PC-3 (cell line): ENCODE measurements at regions not wholly inside any gene's neighbourhood (a gene's known extent, or its start where the extent isn't known, plus 50 kb on each side); places are given as distances from the start of the nearest gene placed in this dataset.

Source experiments
- ATAC-seq: fragments of 200-7000 bp; cut with Tn5 transposase; 2 replicates; pipeline ENCODE4 v1.9.1; 2020; ENCODE audit warnings: mild to moderate bottlenecking, moderate library complexity
- BruUV-seq: library from RNA; stranded (reverse); fragments of 400-500 nt; replicated peaks from 2 replicates; lab custom pipeline; 2021; lab: Mats Ljungman, UMichigan
- CTCF ChIA-PET: fragments of 300-600 bp; sonication (Branson Sonifier 250); formaldehyde crosslinking; loops from one replicate; lab custom pipeline; 2022; ENCODE audit warnings: antibody characterized with exemption; lab: Charles Lee
- POLR2A ChIA-PET: fragments of 300-600 bp; sonication (Branson Sonifier 250); formaldehyde crosslinking; loops from one replicate; lab custom pipeline; 2022; ENCODE audit warnings: antibody characterized with exemption; ENCODE audit not compliant: unreplicated experiment; lab: Charles Lee
- DNase-seq: peaks from one replicate; pipeline ENCODE4 v3.0.0-alpha.2; 2015
- H2AFZ ChIP-seq: fragments of 300-600 bp; sonication (generic); 2 replicates; pipeline ENCODE4 v1.6.0; 2016; ENCODE audit warnings: antibody characterized with exemption, low read length
- H3F3A ChIP-seq: fragments of 300-600 bp; sonication (generic); one replicate; pipeline ENCODE4 v1.6.0; 2017; ENCODE audit warnings: antibody characterized with exemption, low read length, control low read depth, mild to moderate bottlenecking; ENCODE audit not compliant: unreplicated experiment
- H3K27ac ChIP-seq: fragments of 300-600 bp; sonication (generic); 2 replicates; pipeline ENCODE4 v1.5.1; 2016; ENCODE audit warnings: mild to moderate bottlenecking, low read length
- H3K27me3 ChIP-seq: fragments of 300-600 bp; sonication (generic); 2 replicates; pipeline ENCODE4 v1.6.1; 2016; ENCODE audit warnings: low read length, mixed read lengths
- H3K36me3 ChIP-seq: fragments of 300-600 bp; sonication (generic); 2 replicates; pipeline ENCODE4 v1.6.1; 2016; ENCODE audit warnings: low read depth, mixed run types, low read length, mixed read lengths
- H3K4me1 ChIP-seq: fragments of 300-600 bp; sonication (generic); 2 replicates; pipeline ENCODE4 v1.5.1; 2016; ENCODE audit warnings: low read length; ENCODE audit not compliant: insufficient read depth
- H3K4me2 ChIP-seq: fragments of 300-600 bp; sonication (generic); 2 replicates; pipeline ENCODE4 v1.6.0; 2016; ENCODE audit warnings: low read length
- H3K4me3 ChIP-seq: fragments of 300-600 bp; sonication (generic); 2 replicates; pipeline ENCODE4 v1.5.1; 2016; ENCODE audit warnings: mild to moderate bottlenecking, low read length, mixed read lengths
- H3K79me2 ChIP-seq: fragments of 300-600 bp; sonication (generic); 2 replicates; pipeline ENCODE4 v1.6.1; 2017; ENCODE audit warnings: low read length, mixed read lengths
- H3K9ac ChIP-seq: fragments of 300-600 bp; sonication (generic); 2 replicates; pipeline ENCODE4 v1.6.0; 2016; ENCODE audit warnings: mild to moderate bottlenecking, low read length
- H3K9me2 ChIP-seq: fragments of 300-600 bp; sonication (generic); replicated peaks from 2 replicates; pipeline ENCODE4 v1.6.1; 2016; ENCODE audit warnings: mixed run types, low read length, mixed read lengths
- H3K9me3 ChIP-seq: fragments of 300-600 bp; sonication (generic); 2 replicates; pipeline ENCODE4 v1.6.1; 2016; ENCODE audit warnings: low read length, mixed read lengths
- H4K20me1 ChIP-seq: fragments of 300-600 bp; sonication (generic); 2 replicates; pipeline ENCODE4 v1.6.1; 2016; ENCODE audit warnings: low read length, mixed read lengths
- CTCF ChIP-seq: fragments of 300-600 bp; sonication (generic); conservative IDR thresholded peaks from 2 replicates; pipeline ENCODE4 v1.5.1; 2017; ENCODE audit warnings: antibody characterized with exemption, low read depth, mild to moderate bottlenecking, low read length
- EZH2 ChIP-seq: fragments of 300-600 bp; sonication (generic); IDR thresholded peaks from one replicate; pipeline ENCODE4 v1.6.1; 2017; ENCODE audit warnings: antibody characterized with exemption, mild to moderate bottlenecking, low read length; ENCODE audit not compliant: unreplicated experiment
- EZH2phosphoT487 ChIP-seq: fragments of 300-600 bp; sonication (generic); IDR thresholded peaks from 2 replicates; pipeline ENCODE4 v1.6.1; 2018; ENCODE audit warnings: mild to moderate bottlenecking, antibody characterized with exemption, low read length, borderline replicate concordance
- intact Hi-C: fragments of 100-400 bp; cut with micrococcal nuclease; formaldehyde crosslinking; loops from 2 replicates; pipeline ENCODE4 v1.9.0; 2023

DNA sequence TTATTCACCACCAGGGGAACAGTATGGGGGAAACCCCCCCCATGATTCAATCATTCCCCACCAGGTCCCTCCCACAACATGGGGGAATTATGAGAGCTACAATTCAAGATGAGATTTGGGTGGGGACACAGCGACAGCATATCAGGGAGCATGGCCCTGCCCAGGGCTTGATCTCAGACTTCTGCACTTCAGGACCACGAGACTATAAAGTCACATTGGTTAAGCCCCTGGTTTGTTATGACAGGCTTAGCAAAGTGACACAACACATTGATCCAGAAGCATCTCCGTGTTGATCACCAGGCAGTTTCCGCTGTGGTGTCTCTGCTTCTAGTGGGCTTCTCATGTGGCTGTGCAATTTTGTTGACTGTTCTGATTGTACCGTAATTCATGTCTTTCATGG is 312.7 kb upstream of the C1orf174 start:
- H3K27me3 ChIP-seq = peaks cover 32% of the 10 kb centered on the region
- no TSS peak for BruUV-seq
- ATAC-seq (no peak), DNase-seq (no peak)
- no peaks in the 10 kb centered on the region for H4K20me1 ChIP-seq
- no peaks in the 10 kb centered on the region for H3K9me3 ChIP-seq
- ChIA-PET POLR2A (no interaction called here), CTCF (no interaction called here)
- no peaks in the 10 kb centered on the region for H3K9me2 ChIP-seq
- H3K4me2 ChIP-seq = no peak overlapping the region
- TF ChIP-seq EZH2 (no peak), CTCF (no peak)
- no peaks in the 10 kb centered on the region for H3K4me1 ChIP-seq
- intact Hi-C loops = no loop called here
- no peaks in the 10 kb centered on the region for H3K79me2 ChIP-seq
- no peaks in the 10 kb centered on the region for H3F3A ChIP-seq
- H3K27ac ChIP-seq = no peak overlapping the region
- H3K36me3 ChIP-seq = no peaks in the 10 kb centered on the region
- H3K4me3 ChIP-seq = no peak overlapping the region
- H2AFZ ChIP-seq = no peak overlapping the region
- no peak overlapping the region for H3K9ac ChIP-seq

DNA sequence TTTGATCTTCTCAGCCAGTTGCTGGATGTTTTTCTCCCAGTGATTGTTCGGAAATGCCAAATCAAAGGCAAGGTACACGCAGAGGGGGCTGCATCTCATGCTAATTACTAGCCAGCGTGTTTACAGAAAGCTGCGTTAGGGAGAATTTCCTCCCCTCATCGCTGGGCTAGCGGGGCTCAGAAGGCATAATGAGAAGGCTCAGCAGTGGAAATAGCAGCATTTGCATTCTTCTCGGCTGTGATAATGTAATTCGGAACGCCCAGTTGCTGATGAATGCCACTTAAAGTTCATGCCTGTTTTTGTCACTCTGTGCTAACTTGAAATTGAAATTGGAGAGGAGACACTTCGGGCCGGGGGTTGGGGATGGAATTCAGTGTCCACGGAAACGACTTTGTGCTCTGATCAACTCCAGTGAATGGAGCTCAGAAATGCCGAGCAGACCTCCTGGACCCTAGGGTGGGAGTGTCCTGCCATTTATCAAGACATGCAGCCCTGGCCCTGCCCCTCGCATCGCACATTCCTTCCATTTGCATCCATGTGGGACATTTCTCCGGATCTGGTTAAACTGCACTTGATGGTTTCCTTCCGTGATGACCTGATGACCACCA is 313.4 kb upstream of the C1orf174 start:
- Histone ChIP-seq H3K4me2 (no peak overlapping the region), H3K4me3 (no peak overlapping the region), H3K9ac (no peak overlapping the region), H3K9me2 (no peaks in the 10 kb centered on the region), H3K79me2 (no peaks in the 10 kb centered on the region), H3K27ac (no peak overlapping the region), H2AFZ (no peak overlapping the region), H3F3A (no peaks in the 10 kb centered on the region), H3K4me1 (no peaks in the 10 kb centered on the region), H3K36me3 (no peaks in the 10 kb centered on the region), H3K27me3 (peaks cover 38% of the 10 kb centered on the region), H3K9me3 (no peaks in the 10 kb centered on the region), H4K20me1 (no peaks in the 10 kb centered on the region)
- CTCF ChIA-PET = no interaction called here
- POLR2A ChIA-PET = no interaction called here
- no peak for ATAC-seq
- intact Hi-C loops = no loop called here
- no TSS peak for BruUV-seq
- TF ChIP-seq CTCF (no peak), EZH2phosphoT487 (no peak), EZH2 (no peak)
- DNase-seq = no peak

GRCh38 chr1:4214826-4215225 is 314.8 kb upstream of the C1orf174 start:
- Histone ChIP-seq H3K9ac (no peak overlapping the region), H3K27me3 (peaks cover 50% of the 10 kb centered on the region), H3K79me2 (no peaks in the 10 kb centered on the region), H3K9me3 (no peaks in the 10 kb centered on the region), H3K9me2 (no peaks in the 10 kb centered on the region), H3K36me3 (no peaks in the 10 kb centered on the region), H2AFZ (no peak overlapping the region), H3K4me2 (no peak overlapping the region), H3K4me3 (no peak overlapping the region), H3K4me1 (no peaks in the 10 kb centered on the region), H3F3A (no peaks in the 10 kb centered on the region), H3K27ac (no peak overlapping the region), H4K20me1 (no peaks in the 10 kb centered on the region)
- TF ChIP-seq EZH2phosphoT487 (no peak), EZH2 (no peak), CTCF (no peak)
- POLR2A ChIA-PET = no interaction called here
- no TSS peak for BruUV-seq
- intact Hi-C loops = no loop called here
- no peak for ATAC-seq
- DNase-seq = no peak
- CTCF ChIA-PET = no interaction called here
